PC-9 (cell line): ENCODE measurements at regions not wholly inside any gene's neighbourhood (a gene's known extent, or its start where the extent isn't known, plus 50 kb on each side); places are given as distances from the start of the nearest gene placed in this dataset.

Source experiments
- BruUV-seq: library from RNA; stranded (reverse); fragments of 400-500 nt; replicated peaks from 2 replicates; lab custom pipeline; 2021; lab: Mats Ljungman, UMichigan
- CTCF ChIA-PET: fragments of 300-600 bp; sonication (Branson Sonifier 250); formaldehyde crosslinking; loops from one replicate; lab custom pipeline; 2022; ENCODE audit warnings: antibody characterized with exemption; lab: Charles Lee
- POLR2A ChIA-PET: fragments of 300-600 bp; sonication (Branson Sonifier 250); formaldehyde crosslinking; loops from one replicate; lab custom pipeline; 2022; ENCODE audit warnings: antibody characterized with exemption; ENCODE audit not compliant: unreplicated experiment; lab: Charles Lee
- DNase-seq, 2 experiments: peaks; one replicate each; pipeline versions ENCODE4 v3.0.0 to v3.0.0-alpha.2; 2015 to 2022; ENCODE audit warnings: mixed read lengths in 1 of 2
- H2AFZ ChIP-seq: fragments of 200-600 bp; sonication (generic); 2 replicates; pipeline ENCODE4 v1.8.1; 2017; ENCODE audit warnings: antibody characterized with exemption
- H3F3A ChIP-seq: fragments of 200-600 bp; sonication (generic); 2 replicates; pipeline ENCODE4 v1.8.1; 2017; ENCODE audit warnings: antibody characterized with exemption, mild to moderate bottlenecking, low read depth; ENCODE audit not compliant: insufficient read depth
- H3K27ac ChIP-seq: fragments of 200-600 bp; sonication (generic); 2 replicates; pipeline ENCODE4 v1.6.1; 2016; ENCODE audit warnings: mixed run types
- H3K27me3 ChIP-seq: fragments of 200-600 bp; sonication (generic); 2 replicates; pipeline ENCODE4 v1.6.1; 2016; ENCODE audit warnings: low read depth, mixed run types; ENCODE audit not compliant: insufficient read depth
- H3K36me3 ChIP-seq: fragments of 200-600 bp; sonication (generic); 2 replicates; pipeline ENCODE4 v1.6.1; 2016; ENCODE audit warnings: low read depth, mixed run types
- H3K4me1 ChIP-seq: fragments of 200-600 bp; sonication (generic); replicated peaks from 2 replicates; pipeline ENCODE4 v1.6.1; 2016; ENCODE audit warnings: mixed run types; ENCODE audit not compliant: insufficient read depth
- H3K4me2 ChIP-seq: fragments of 200-600 bp; sonication (generic); 2 replicates; pipeline ENCODE4 v1.6.1; 2017; ENCODE audit warnings: mixed run types
- H3K4me3 ChIP-seq: fragments of 200-600 bp; sonication (generic); 2 replicates; pipeline ENCODE4 v1.6.1; 2016; ENCODE audit warnings: mixed run types
- H3K79me2 ChIP-seq: fragments of 200-600 bp; sonication (generic); 2 replicates; pipeline ENCODE4 v1.6.1; 2017; ENCODE audit warnings: low read depth, mixed run types
- H3K9me2 ChIP-seq: fragments of 200-600 bp; sonication (generic); 2 replicates; pipeline ENCODE4 v1.8.1; 2017; ENCODE audit warnings: mild to moderate bottlenecking; ENCODE audit not compliant: insufficient read depth
- H3K9me3 ChIP-seq: fragments of 200-600 bp; sonication (generic); 2 replicates; pipeline ENCODE4 v1.8.1; 2016; ENCODE audit warnings: low read depth; ENCODE audit not compliant: insufficient read depth
- H4K20me1 ChIP-seq: fragments of 200-600 bp; sonication (generic); 2 replicates; pipeline ENCODE4 v1.8.1; 2017; ENCODE audit not compliant: insufficient read depth
- CTCF ChIP-seq: fragments of 200-600 bp; sonication (generic); conservative IDR thresholded peaks from 2 replicates; pipeline ENCODE4 v1.6.1; 2017; ENCODE audit warnings: mixed run types, antibody characterized with exemption, mild to moderate bottlenecking, moderate library complexity
- EZH2 ChIP-seq: fragments of 200-600 bp; sonication (generic); IDR thresholded peaks from 2 replicates; pipeline ENCODE4 v1.8.0; 2017; ENCODE audit warnings: antibody characterized with exemption, low read depth
- intact Hi-C: fragments of 100-400 bp; cut with micrococcal nuclease; formaldehyde crosslinking; loops from one replicate; pipeline ENCODE4 v1.10.0; 2022; ENCODE audit not compliant: unreplicated experiment

GRCh38 chr9:25918761-25919160 lies 240.5 kb upstream of the TUSC1 start:
- ChIA-PET CTCF (no interaction called here), POLR2A (no interaction called here)
- H3K9me3 ChIP-seq = no peaks in the 10 kb centered on the region
- H3K36me3 ChIP-seq = no peaks in the 10 kb centered on the region
- intact Hi-C loops = no loop called here
- H3K27me3 ChIP-seq = no peaks in the 10 kb centered on the region
- H3K4me2 ChIP-seq = no peak overlapping the region
- no TSS peak for BruUV-seq
- no peak overlapping the region for H3K27ac ChIP-seq
- no peaks in the 10 kb centered on the region for H3F3A ChIP-seq
- H2AFZ ChIP-seq = no peak overlapping the region
- H3K4me1 ChIP-seq = no peaks in the 10 kb centered on the region
- no peaks in the 10 kb centered on the region for H3K79me2 ChIP-seq
- H4K20me1 ChIP-seq = no peaks in the 10 kb centered on the region
- H3K9me2 ChIP-seq = no peaks in the 10 kb centered on the region
- no peak overlapping the region for H3K4me3 ChIP-seq
- DNase-seq = no peak
- TF ChIP-seq CTCF = no peak

GRCh38 chr9:25917731-25918362 lies 239.6 kb upstream of the TUSC1 start:
- Histone ChIP-seq H3K9me3 (no peaks in the 10 kb centered on the region), H3K27me3 (no peaks in the 10 kb centered on the region), H3K36me3 (no peaks in the 10 kb centered on the region), H3K4me2 (no peak overlapping the region), H3K79me2 (no peaks in the 10 kb centered on the region), H3K4me1 (no peaks in the 10 kb centered on the region), H3F3A (no peaks in the 10 kb centered on the region), H3K9me2 (no peaks in the 10 kb centered on the region), H2AFZ (no peak overlapping the region), H3K27ac (no peak overlapping the region), H3K4me3 (no peak overlapping the region), H4K20me1 (no peaks in the 10 kb centered on the region)
- no TSS peak for BruUV-seq
- TF ChIP-seq EZH2 (no peak), CTCF (no peak)
- POLR2A ChIA-PET = interaction anchor here (0.6 kb wide), 1 partner anchor 71 kb away, joined by 5 read pairs; no protein-coding TSS in a partner anchor
- DNase-seq = no peak
- CTCF ChIA-PET = no interaction called here
- intact Hi-C loops = no loop called here

- CTCF ChIA-PET = no interaction called here
- H4K20me1 ChIP-seq = no peaks in the 10 kb centered on the region
- POLR2A ChIA-PET = no interaction called here
- no peak overlapping the region for H3K4me2 ChIP-seq
- H3K27ac ChIP-seq = no peak overlapping the region
- TF ChIP-seq EZH2 = no peak
- no peak for TF ChIP-seq CTCF
- H3K79me2 ChIP-seq = no peaks in the 10 kb centered on the region
- no peaks in the 10 kb centered on the region for H3K9me2 ChIP-seq
- H3F3A ChIP-seq = no peaks in the 10 kb centered on the region
- no peaks in the 10 kb centered on the region for H3K36me3 ChIP-seq
- no peaks in the 10 kb centered on the region for H3K9me3 ChIP-seq
- no peaks in the 10 kb centered on the region for H3K27me3 ChIP-seq
- BruUV-seq = no TSS peak
- no peak overlapping the region for H3K4me3 ChIP-seq
- H3K4me1 ChIP-seq = no peaks in the 10 kb centered on the region
- H2AFZ ChIP-seq = no peak overlapping the region
- no peak for DNase-seq
- intact Hi-C loops = no loop called here
These were observed 235.6 kb upstream of the TUSC1 start for GRCh38 chr9:25913806-25914205.
